Endothelial cell (in vitro differentiated cells): ENCODE measurements at regions not wholly inside any gene's neighbourhood (a gene's known extent, or its start where the extent isn't known, plus 50 kb on each side); places are given as distances from the start of the nearest gene placed in this dataset.

ENCODE experiments used
- DNase-seq: peaks from one replicate; pipeline ENCODE4 v3.0.0; 2021; ENCODE audit warnings: low spot score
- H3K27ac Mint-ChIP-seq: one replicate; pipeline ENCODE4 v1.8.0; 2021; ENCODE audit warnings: mixed read lengths, inconsistent platforms; ENCODE audit not compliant: unreplicated experiment
- H3K27me3 Mint-ChIP-seq: one replicate; pipeline ENCODE4 v1.8.0; 2021; ENCODE audit warnings: mild to moderate bottlenecking, moderate library complexity, mixed read lengths, inconsistent platforms; ENCODE audit not compliant: unreplicated experiment
- H3K36me3 Mint-ChIP-seq: one replicate; pipeline ENCODE4 v1.8.0; 2021; ENCODE audit warnings: mild to moderate bottlenecking, low read depth, mixed read lengths, inconsistent platforms; ENCODE audit not compliant: unreplicated experiment
- H3K4me1 Mint-ChIP-seq: one replicate; pipeline ENCODE4 v1.8.0; 2021; ENCODE audit warnings: mild to moderate bottlenecking, mixed read lengths, inconsistent platforms; ENCODE audit not compliant: unreplicated experiment
- H3K4me3 Mint-ChIP-seq: one replicate; pipeline ENCODE4 v1.8.0; 2021; ENCODE audit warnings: mild to moderate bottlenecking, mixed read lengths, inconsistent platforms; ENCODE audit not compliant: unreplicated experiment
- H3K9me3 Mint-ChIP-seq: one replicate; pipeline ENCODE4 v1.8.0; 2021; ENCODE audit warnings: mixed read lengths, inconsistent platforms; ENCODE audit not compliant: unreplicated experiment
- TF ChIP-seq, protein P1 (sequence below): fragments of 200-600 bp; sonication (generic); IDR thresholded peaks from one replicate; pipeline ENCODE4 v1.5.0; 2021; ENCODE audit warnings: antibody characterized with exemption; ENCODE audit not compliant: unreplicated experiment

DNA sequence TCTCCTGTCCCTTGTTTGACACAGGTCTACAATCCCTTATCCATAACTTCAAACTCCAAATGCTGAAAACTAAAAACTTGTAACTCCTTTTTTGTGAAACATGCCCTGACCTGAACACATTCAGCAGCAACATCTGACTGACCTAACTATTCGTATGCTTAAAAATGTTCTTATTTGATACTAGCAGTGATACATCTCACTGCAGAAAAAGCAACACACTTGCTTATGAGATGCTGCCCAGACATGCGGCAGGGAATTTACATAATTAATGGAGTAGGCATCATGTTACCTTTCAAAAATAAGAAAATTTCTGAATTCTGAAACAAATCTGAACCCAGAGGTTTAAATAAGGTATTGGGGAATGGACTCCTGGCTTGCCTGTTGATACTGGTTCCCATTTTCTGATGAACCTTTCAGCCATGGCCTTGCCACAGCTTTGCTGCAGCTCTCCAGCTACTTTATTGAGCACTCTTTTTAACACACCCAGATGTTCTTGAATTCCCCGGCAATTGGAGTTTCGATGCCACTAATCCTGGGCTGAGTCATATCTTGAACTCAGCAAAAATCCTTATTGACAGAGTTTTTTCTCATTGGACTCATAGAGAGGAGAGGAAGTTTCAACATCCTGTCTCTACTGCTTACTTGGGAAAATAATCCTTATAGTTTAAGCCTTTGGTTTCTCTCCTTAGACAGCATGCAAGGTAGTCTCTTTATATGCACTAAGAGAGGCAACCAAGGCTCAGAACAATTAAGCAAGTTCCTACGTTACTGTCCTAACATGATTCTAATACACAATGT lies 296.6 kb upstream of the LMCD1 start:
- Mint-ChIP-seq H3K4me3 (no peak overlapping the region), H3K9me3 (no peaks in the 10 kb centered on the region), H3K27ac (no peak overlapping the region), H3K27me3 (no peaks in the 10 kb centered on the region), H3K36me3 (no peaks in the 10 kb centered on the region), H3K4me1 (peaks cover 6% of the 10 kb centered on the region)
- TF ChIP-seq, protein P1, sequence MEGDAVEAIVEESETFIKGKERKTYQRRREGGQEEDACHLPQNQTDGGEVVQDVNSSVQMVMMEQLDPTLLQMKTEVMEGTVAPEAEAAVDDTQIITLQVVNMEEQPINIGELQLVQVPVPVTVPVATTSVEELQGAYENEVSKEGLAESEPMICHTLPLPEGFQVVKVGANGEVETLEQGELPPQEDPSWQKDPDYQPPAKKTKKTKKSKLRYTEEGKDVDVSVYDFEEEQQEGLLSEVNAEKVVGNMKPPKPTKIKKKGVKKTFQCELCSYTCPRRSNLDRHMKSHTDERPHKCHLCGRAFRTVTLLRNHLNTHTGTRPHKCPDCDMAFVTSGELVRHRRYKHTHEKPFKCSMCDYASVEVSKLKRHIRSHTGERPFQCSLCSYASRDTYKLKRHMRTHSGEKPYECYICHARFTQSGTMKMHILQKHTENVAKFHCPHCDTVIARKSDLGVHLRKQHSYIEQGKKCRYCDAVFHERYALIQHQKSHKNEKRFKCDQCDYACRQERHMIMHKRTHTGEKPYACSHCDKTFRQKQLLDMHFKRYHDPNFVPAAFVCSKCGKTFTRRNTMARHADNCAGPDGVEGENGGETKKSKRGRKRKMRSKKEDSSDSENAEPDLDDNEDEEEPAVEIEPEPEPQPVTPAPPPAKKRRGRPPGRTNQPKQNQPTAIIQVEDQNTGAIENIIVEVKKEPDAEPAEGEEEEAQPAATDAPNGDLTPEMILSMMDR = no peak
- DNase-seq = no peak

DNA sequence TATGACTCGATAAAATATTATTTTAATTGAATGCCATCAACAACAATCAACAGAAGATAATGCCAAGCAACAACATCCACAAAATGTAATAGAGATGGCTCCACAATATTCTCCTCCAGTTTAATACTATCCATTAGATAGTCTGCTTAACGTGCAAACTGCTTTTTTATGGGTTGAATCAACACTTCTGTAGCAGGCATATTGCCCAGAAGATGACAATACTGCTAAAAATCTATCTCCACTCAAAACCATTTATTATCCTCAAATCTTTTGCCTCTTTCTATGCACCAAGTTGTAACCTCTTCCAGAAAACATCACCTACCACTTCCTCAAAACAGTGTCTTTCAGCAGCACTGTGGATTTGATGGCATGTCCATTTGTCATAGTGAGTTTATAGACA lies 295.7 kb upstream of the LMCD1 start:
- H3K9me3 Mint-ChIP-seq = no peaks in the 10 kb centered on the region
- DNase-seq = no peak
- peaks cover 3% of the 10 kb centered on the region for H3K4me1 Mint-ChIP-seq
- H3K27me3 Mint-ChIP-seq = no peaks in the 10 kb centered on the region
- no peak overlapping the region for H3K27ac Mint-ChIP-seq
- H3K4me3 Mint-ChIP-seq = no peak overlapping the region
- no peaks in the 10 kb centered on the region for H3K36me3 Mint-ChIP-seq
- TF ChIP-seq, protein P1 = no peak

DNA sequence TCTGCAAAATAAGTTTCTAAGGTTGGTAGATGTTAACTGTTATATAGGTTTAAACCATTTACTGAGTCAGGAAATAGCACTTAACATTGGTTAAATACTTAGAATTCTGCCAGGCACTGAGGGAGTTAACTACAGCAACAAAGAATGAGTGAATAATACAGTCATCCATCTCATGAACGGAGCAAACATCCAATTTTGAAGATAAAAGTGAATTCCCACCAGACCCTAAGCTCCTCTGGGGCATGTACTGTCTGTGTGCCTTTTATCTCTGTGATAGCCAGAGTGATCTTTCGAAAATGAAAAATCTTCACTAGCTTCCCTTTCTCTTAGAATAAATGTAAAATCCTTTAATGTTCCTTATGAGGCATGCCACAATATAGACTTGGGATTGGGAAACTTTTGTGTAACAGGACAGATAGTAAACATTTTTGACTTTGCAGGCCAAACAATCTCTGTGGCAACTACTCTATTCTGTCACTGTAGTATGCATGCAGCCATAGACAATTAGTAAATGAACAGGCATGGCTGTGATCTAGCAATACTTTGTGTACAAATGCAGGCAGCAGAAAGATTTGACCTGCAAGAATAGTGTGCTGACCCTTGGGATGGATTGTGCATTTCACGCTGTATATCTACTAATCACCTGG lies 294.5 kb upstream of the LMCD1 start:
- no peaks in the 10 kb centered on the region for H3K9me3 Mint-ChIP-seq
- TF ChIP-seq, protein P1 = no peak
- no peak overlapping the region for H3K4me3 Mint-ChIP-seq
- H3K27ac Mint-ChIP-seq = no peak overlapping the region
- peaks cover 3% of the 10 kb centered on the region for H3K4me1 Mint-ChIP-seq
- H3K27me3 Mint-ChIP-seq = no peaks in the 10 kb centered on the region
- H3K36me3 Mint-ChIP-seq = no peaks in the 10 kb centered on the region
- DNase-seq = no peak

DNA sequence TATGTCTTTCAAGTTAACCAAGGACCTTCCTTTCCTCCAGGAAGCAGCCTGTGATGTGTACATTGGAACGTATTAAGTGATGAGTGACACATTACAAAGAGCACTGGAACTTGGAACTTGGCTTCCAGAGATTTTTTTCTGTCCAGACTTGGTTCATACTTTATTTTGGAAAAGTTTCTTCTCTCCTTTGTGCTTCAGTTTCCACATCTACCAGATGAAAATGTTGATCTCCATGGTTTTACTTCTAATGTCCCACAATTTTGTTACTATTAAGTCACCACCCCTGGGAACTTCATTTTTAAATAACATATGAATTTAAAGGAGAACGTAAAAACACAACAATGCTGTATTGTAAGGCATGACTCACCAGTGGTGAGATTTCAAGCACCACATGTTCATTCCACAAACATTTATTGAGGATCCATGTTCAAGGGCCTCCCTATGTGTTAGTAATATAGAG lies 290.7 kb upstream of the LMCD1 start:
- no peaks in the 10 kb centered on the region for H3K9me3 Mint-ChIP-seq
- peaks cover 5% of the 10 kb centered on the region for H3K4me1 Mint-ChIP-seq
- H3K36me3 Mint-ChIP-seq = no peaks in the 10 kb centered on the region
- no peak overlapping the region for H3K4me3 Mint-ChIP-seq
- DNase-seq = no peak
- H3K27me3 Mint-ChIP-seq = no peaks in the 10 kb centered on the region
- TF ChIP-seq, protein P1 = no peak
- H3K27ac Mint-ChIP-seq = no peak overlapping the region

DNA sequence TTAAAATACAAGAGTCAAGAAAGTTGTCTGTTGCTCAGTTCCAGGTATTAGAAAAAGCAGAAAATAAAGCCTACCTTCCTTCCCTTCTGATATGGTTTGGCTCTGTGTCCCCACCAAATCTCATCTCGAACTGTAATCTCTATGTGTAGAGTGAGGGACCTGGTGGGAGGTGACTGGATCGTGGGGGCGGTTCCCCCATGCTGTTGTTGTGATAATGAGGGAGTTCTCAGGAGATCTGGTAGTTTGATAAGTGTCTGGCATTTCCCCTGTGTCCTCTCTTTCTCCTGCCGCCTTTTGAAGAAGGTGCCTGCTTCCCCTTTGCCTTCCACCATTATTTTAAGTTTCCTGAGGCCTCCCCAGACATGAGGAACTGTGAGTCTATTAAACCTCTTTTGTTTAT lies 288.8 kb upstream of the LMCD1 start:
- no peak for DNase-seq
- H3K27me3 Mint-ChIP-seq = no peaks in the 10 kb centered on the region
- TF ChIP-seq, protein P1 = no peak
- no peak overlapping the region for H3K27ac Mint-ChIP-seq
- H3K4me3 Mint-ChIP-seq = no peak overlapping the region
- no peaks in the 10 kb centered on the region for H3K9me3 Mint-ChIP-seq
- peaks cover 3% of the 10 kb centered on the region for H3K36me3 Mint-ChIP-seq
- peaks cover 5% of the 10 kb centered on the region for H3K4me1 Mint-ChIP-seq
